CD4-positive, alpha-beta T cell treated with Interleukin-6 at 100 ng/mL for 8 hours (primary cell): ENCODE measurements at regions not wholly inside any gene's neighbourhood (a gene's known extent, or its start where the extent isn't known, plus 50 kb on each side); places are given as distances from the start of the nearest gene placed in this dataset.
"Not testable (repeated sequence)": the region's sequence is repeated elsewhere in the genome, so short reads cannot be mapped to it uniquely, and the experiment has no call there.

Experiments
- DNase-seq: peaks from one replicate; pipeline ENCODE4 v3.0.0-alpha.2; 2020; ENCODE audit warnings: mixed read lengths, low spot score

DNA sequence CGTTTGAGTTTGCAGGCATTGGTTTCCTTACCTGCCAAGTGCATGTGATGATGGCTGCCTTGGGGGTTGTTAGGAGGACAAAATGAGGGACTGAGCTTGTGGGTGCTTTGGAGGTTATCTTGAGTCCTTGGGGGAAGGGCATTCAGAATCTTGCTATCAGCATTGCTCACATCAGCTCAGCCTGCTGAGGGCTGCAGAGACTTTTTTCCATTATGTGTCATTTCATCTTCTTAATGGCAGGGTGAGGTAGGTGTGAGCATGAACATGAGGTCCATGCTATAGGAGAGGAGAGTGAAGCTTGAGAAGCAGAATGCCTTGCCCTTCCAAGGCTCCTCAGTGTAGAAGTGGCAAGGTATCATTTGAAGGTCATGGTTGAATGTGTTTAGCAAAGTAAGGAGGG is 112.3 kb downstream of the MIAT start:
- no peak for DNase-seq

DNA sequence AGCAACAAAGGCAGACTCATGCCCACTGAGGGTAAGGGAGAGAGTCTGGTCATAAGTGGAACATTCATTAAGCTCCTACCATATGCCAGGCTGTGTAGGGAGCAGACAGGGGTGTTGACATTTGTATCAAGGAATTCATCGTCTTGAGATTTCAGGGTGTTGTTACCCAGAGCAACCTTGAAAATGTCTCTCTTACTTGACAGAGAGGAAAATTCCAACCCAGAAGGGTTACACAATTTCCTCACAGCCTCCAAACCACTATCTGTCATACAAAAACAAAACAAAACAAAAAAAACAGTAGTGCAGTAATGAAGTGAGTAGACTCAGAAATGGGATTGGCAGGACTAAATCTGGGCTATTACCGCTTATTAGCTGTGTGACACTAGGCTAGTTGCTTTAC is 113.2 kb downstream of the MIAT start:
- no peak for DNase-seq

DNA sequence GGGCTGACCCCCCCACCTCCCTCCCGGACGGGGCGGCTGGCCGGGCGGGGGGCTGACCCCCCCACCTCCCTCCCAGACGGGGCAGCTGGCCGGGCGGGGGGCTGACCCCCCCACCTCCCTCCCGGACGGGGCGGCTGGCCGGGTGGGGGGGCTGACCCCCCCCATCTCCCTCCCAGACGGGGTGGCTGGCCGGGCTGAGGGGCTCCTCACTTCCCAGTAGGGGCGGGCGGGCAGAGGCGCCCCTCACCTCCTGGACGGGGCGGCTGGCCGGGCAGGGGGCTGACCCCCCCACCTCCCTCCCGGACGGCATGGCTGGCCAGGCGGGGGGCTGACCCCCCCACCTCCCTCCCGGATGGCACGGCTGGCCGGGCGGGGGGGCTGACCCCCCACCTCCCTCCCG is 115.7 kb downstream of the MIAT start:
- DNase-seq, result not testable (repeated sequence)

DNA sequence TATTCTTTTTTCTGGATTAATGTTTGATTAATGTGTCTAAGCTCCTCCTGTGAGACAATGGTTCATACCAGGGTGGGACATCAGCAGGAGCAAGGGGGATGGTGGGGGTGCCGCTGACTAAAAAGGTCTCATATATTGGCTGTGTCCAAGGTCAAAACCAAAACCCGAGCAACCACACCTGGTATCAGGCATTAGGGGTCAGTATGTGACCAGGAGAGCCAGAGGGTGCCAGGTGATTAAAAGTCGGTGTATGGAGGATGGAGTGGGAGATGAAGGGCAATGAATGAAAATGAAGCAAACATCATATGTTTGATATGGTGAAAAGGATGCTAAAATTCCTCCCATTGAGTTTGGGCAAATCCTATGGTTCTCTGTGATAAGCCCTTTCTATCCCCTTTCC is 118.0 kb downstream of the MIAT start:
- no peak for DNase-seq

DNA sequence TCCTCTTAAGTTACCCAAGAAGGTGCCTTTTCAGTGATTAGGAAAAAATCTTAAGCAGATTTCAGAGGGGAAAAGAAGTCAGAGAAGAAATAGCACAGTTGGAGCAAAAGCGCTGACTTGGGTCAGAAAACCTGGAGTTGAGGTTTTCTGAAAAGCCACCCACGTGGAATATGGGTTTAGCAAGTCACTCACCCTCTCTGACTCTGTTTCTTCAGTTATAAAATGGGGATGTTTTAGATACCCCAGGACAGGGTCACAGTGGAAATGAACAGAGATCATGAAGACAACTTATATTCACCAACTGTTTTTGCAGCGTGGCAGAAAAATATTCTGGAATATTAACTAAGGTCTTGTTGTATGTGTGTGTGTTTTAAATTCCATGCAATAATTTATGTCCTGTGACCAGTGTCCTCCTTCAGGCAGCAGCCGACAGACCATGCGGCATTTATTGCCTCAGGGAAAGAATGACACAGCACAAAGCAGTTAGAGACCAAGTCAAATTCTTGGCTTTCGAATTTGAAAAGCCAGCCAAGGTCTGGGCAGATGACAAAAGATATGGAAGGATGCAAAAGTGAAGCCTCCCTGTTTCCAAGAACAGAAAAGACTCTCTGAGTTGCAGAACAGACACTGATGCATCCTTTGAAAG is 119.9 kb downstream of the MIAT start:
- DNase-seq, result no peak

DNA sequence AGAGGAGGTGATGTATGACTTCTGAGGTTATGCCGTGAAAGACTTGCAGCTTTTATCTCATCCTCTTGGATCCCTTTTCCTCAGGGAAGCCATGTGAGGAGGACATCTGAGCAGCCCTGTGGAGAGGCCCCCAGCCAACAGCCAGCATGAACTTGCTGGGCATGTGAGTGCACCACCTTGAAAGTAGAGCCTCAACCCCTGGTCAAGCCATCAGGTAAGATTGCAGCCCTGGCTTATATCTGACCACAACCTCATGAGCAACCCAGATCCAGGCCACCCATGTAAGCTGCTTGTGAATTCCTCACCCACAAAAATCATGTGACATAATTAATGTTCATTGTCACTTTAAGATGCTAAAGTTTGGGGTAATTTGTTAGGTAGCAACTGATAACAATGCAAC is 121.0 kb downstream of the MIAT start:
- no peak for DNase-seq

DNA sequence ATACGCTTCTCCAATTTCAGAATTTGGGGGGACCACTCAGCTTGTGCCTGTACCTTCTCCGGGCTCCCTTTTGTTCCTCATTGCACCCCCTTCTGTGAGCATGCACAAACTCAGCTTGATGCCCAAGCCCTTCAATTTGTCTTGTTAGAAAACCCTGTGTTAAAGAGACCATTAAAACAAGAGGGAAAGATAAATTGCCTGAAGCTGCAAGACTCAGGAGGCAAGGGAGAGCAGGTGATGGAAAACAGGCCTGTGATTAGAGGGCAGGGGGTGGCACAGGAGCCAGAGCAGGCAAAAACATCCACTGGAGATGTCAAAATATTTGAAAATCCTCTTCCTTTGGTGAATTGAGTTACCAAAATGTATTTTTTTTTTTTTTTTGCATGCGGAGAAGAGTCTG is 121.7 kb downstream of the MIAT start:
- no peak for DNase-seq

DNA sequence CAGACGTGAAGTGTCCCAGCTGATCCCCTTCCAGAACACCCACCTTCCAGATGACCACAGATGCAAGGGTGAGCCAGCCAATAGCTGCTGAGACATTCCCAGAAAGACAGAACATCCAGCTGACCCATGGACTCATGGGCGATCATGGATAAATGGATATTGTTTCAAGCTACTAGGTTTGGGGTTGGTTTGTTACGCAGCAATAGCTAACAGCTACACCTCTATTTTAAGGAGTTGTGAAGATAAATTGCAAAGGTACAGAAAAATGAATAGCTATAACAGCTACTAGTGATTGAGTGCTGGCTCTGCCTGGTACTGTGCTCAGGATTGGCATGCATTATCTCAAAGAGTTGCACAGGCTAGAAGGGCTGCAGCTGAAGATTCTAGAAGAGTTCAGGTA is 122.5 kb downstream of the MIAT start:
- DNase-seq, result no peak

DNA sequence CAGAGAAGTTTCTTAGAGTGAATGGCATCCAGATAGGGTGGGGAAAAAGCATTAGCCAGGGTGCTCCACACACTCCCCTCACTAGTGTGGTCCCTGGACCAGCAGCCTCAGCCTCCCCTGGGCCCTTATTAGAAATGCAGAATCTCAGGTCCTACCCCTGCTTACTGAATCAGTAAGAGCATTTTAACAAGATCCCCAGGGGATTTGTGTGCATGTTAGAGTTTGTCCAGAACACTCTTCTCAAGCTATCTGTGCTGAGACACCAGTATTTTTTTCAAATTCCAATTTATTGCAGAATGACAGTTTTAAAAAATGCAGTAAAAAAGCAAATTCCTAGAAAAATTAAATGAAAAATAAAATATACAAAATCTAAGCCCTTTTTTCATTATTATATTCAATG is 123.1 kb downstream of the MIAT start:
- no peak for DNase-seq

DNA sequence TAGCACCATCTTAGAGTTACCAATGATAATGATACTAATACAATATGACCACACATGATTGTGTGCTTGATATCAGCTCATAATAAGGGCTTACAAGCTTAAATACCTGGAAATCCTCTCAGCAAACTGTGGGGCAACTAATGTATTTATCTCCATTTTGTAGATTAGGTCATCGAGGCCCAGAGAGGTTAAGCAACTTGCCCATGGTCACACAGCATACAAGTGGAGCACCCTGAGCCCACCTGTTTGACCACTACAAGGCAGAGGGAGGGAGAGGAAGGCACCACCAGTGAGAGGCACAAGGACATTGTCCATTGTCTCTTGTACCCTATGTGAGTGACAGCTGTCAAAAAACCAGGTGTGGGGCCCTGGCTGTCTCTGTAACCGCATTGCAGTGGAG is 123.7 kb downstream of the MIAT start:
- no peak for DNase-seq

DNA sequence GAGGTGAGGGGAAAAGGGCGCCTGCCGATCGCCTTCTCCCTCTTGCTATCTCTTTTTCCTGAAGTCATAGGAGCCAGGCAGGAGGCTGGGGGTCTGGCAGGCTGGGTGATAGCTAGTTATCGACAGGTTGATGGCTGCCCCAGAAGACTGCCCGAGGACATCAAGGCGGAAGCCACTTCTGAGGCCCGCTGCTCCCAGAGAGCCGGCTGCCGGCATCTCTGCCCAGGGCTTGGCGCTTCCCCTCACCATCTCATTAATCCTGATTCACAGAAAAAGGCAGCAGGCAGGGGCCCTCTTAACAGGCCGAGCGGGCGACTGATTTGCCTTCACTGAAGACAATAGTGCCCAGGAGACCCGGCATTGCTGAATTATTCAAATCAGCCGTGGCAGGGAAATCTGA is 124.2 kb downstream of the MIAT start:
- DNase-seq, result no peak

DNA sequence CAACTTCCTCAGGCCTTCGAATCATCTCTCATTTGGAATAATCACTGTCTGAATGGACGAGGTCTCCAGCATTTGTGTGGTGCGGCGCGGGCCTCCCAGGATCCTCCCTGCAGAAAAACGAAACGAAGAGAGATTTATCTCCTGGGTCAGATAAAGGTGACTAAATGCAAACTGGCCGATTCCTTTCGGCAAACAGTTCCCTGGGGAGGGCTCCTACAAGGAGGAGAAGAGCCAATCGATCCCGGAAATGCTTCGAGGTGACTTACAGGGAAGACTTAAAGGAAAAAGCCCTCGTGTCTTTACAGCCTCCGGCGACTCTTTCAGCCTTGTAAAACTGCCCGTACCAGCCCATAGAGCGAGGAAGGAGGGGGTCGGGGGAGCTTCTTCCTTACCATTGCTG is 126.5 kb downstream of the MIAT start:
- DNase-seq, result no peak

DNA sequence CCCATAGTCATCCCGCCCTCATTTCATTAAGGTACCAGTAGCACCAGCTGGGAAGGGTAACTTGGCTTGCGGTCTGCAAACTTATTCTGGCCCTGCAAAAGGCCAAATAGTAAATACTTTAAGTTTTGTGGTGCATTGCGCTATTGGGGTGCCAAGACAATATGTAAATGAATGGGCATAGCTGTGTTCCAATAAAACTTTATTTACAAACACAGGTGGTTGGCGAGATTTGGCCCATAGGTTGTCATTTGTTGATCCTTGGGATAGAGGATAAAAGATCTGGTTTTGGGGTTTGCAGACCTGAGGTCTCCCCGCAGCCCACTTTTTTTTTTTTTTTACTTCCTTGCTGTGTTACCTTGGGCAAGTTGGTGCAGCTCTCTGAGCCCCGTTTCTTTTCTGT is 127.4 kb downstream of the MIAT start:
- DNase-seq, result no peak

DNA sequence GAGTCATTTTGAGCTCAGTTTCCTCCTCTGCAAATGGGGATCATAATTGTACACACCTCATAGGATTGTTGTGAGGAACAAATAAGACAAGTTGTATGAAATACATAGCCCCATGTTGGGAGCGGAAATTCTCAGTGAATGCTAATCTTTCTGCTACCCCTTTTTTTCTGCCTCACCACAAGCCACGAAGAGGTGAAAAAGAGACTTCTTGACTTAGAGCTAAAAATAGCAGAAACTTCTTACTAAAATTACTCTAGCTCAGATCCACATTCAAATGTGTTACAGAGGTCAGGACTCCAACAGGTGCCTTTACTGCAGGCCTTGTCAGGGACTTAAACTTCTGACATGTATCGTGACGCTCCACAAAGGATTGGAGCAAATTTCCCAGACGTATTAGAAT is 128.5 kb downstream of the MIAT start:
- DNase-seq, result no peak

DNA sequence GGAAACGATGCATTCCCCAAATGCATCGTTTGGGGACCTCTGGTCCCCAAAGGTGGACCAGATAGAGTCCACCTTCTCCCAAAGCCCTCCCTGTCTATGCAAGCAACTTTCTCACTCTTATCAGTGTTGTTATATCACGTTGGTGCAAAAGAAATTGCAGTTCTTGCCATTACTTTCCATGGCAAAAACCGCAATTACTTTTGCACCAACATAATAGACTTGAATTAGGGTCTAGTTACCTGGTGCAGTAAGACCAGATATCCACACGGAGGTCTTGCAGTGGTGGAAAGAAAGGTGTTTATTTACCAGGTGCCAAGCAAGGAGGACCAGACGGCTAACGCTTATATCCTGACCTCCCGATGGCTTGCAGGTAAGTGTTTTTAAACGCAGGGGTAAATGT is 129.0 kb downstream of the MIAT start:
- no peak for DNase-seq

DNA sequence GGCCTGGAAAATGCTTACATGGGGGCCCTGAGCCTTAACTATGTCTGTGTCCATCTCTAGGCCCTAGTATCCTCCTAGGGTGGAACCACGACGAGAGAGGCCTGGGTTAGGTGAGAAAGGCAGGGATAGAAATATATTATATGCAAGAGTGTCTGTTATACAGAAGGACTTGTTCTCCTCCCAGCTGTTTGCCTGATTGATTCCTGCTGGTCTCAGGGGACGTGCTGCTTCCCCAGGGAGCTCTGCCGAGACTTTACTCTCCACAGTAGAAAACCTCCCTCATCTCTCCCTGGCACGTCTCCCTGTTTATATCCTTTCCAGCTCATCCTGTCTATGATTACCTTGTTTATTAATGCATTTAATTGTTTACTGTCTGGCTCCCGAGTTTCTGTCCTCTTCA is 132.6 kb downstream of the MIAT start:
- no peak for DNase-seq

DNA sequence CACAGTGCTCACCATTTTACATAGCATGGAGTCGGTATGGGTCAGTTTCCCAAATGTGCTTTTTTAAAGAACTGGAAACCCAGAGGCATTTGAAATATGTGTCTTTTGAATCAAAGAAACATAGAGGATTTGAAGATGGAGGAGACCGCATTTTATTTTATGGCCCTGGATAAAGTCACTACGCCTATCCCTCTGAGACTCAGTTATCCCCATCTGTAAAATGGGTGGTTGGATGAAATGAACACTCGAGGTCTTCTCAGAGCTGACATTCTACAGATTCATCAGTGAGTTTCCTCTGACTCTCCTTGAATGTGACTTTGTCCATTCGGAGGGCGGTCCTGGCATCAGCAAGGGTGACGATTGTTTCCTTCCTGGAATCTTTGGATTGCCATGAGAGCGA is 135.1 kb downstream of the MIAT start:
- DNase-seq, result no peak

DNA sequence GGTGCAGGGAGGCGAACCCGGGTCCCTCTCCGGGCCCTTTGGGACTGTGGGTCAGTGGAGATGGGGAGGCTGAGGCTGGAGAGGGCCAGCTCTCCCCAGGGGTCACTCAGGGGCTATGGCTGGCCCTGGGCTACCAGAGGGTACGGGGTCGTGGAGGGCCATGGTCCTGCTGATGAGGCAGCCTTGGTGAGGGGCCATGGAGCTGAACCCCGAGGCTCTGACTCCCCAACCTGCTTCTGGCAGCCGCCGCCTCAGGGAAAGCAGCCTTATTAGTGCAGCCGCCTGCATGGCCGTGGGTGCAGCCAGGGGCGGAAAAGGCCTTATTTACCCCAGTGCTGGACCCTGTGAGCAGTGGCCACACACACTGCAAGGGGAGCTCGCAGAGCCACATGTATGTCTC is 139.4 kb downstream of the MIAT start:
- DNase-seq, result no peak

DNA sequence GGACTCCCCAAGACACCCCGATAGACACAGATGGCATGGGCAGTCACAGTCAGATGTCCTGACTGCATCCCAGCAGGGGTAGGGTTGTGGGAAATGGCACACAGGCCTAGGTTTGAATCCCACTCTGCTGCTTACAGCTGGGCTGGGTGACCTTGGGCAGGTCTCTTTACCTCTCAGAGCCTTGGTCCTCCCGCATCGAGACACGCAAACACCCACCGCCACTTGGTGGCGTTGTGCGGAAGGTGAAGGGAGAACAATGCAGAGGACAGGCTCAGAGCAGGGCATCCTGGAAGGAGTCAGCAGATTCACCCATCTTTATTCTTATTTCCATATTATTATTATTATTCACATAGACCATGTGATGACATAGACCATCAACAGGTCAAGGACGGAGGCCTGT is 140.5 kb downstream of the MIAT start:
- DNase-seq, result no peak

DNA sequence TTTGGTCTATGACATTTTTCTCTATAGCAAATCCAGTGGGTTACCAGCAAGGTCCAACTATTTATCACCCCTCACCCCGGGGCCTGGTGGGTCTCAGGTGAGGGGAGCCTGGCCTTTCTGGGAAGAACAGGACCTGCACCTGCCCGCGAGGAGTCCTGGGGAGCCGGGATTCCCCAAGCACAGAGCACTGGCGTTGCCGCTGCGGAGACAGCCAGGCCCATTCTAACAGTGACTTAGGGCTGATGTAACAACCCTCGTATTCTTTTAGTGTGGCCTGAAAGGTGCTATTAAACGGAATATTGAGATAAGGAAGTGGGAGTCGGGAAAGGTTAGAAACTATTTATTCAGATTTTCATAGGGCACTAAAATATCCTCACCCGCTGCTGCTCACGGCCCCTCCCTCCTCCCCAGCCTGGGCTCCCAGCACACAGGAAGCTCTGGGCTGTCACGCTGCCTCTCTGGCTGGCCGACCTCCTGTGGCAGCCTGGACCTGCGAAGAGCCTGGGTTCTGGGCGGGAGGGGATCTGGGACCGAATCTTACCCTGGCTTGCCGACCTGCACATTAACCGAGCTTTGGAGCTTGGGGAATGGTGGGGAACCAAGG is 141.2 kb downstream of the MIAT start:
- DNase-seq, result no peak

DNA sequence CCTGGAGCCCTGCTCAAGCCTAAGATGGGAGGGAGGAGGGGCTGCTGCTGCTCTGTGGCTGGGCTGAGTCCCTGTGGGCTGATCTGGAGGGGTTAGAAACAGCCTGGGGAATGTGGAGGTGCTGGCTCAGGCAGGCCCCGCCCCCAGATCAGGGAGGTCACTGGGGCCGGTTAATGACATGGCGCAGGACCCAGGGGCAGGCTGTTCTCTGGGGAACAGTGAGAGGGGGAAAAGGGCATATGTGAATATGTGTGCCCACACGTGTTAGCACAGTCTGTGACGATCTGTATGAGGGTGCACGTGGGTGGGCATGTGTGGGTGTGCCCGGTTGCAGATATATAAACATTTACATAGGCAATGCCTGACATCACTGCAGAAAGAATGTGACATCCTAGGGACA is 143.5 kb downstream of the MIAT start:
- DNase-seq, result no peak

DNA sequence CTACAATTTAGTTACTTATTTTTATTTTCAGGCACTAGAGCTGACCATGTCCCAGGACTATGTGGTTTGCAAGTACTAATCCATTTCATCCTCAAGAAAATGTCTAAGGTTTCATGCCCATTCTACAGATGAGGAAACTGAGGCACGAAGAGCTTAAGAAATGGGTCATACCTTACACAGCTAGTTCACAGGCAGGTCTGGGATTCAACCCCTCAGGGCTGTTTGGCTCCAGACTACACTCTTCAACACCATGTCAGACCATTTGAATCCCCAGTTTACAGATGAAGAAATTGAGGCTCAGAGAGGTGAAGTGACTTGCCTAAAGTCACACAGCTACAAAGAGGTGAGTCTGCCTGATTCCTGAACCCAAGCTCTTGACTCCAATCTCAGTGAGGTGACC is 144.1 kb downstream of the MIAT start:
- DNase-seq, result no peak

DNA sequence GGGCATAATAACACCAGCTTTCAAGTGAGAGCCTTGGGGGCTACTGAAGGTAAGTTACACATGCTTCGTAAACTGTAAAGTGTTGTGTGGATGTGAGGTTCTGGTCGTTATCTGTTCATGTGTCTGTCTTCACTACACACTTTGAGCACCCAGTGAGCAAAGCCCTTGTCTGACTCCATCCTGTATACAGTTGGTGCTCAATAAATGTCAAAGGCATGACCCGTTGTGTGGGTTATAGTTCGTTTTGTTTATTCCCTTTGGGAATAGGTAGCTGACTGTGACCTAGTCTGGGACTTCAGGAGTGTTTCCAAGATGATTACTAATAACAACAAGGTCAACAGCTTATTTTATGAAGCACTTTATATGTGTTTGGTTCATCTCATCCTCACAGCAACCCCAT is 146.9 kb downstream of the MIAT start:
- DNase-seq, result no peak

DNA sequence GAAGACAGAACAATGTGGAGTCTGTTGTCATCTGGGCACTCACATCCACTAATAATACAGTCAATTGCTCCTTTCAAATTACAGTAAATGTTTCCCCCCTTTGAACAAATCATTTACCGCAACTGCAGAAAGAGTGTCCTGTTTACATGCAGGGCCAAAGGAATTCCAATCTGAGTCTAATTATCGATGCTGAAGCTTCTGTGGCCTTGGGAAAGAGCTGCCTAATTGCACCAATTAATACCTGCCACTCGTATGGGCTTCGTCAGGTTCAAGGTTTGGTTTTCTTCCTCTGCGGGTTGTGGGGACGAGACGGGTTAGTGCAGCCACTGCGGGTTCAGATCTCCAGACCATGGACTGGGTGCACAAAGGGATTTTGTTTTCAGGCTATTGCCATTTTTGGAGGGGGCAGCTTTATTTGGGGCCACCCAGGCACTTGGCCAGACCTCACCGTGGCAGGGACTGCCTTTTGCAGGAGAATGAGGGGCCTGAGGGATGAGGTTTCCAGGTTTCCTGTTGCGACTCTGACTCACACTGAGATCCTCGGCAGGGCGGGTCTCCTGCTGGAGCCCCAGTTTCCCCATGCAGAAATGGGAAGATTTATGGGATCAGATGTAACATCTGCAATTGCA is 147.6 kb downstream of the MIAT start:
- DNase-seq, result no peak
